OCI-LY3 (cell line): ENCODE measurements at regions not wholly inside any gene's neighbourhood (a gene's known extent, or its start where the extent isn't known, plus 50 kb on each side); places are given as distances from the start of the nearest gene placed in this dataset.

ENCODE experiments used
- H2AFZ ChIP-seq: fragments of 200-600, 300-600 bp; shearing (Covaris generic); 2 replicates; pipeline ENCODE4 v1.6.0; 2014; ENCODE audit warnings: antibody characterized with exemption, low read depth, low read length
- H3K27ac ChIP-seq: fragments of 200-600, 300-600 bp; sonication (generic); 2 replicates; pipeline ENCODE4 v1.5.1; 2014; ENCODE audit warnings: mild to moderate bottlenecking, low read length, moderate library complexity, mixed read lengths
- H3K27me3 ChIP-seq: fragments of 200-600, 300-600 bp; sonication (generic); 2 replicates; pipeline ENCODE4 v1.6.1; 2014; ENCODE audit warnings: low read depth, low read length, mixed read lengths
- H3K36me3 ChIP-seq: fragments of 200-600, 300-600 bp; sonication (generic); replicated peaks from 2 replicates; pipeline ENCODE3; 2014; ENCODE audit warnings: low read depth, low read length, mixed read lengths
- H3K4me1 ChIP-seq: fragments of 300-600, 200-600 bp; sonication (generic); 2 replicates; pipeline ENCODE4 v1.6.1; 2014; ENCODE audit warnings: low read length, mixed read lengths
- H3K4me2 ChIP-seq: fragments of 200-600, 300-600 bp; sonication (generic); 2 replicates; pipeline ENCODE4 v1.6.1; 2014; ENCODE audit warnings: low read length, mixed read lengths
- H3K4me3 ChIP-seq: fragments of 300-600, 200-600 bp; sonication (generic); 2 replicates; pipeline ENCODE4 v1.5.1; 2014; ENCODE audit warnings: antibody characterized with exemption, mild to moderate bottlenecking, low read length, moderate library complexity
- H3K79me2 ChIP-seq: fragments of 300-600, 200-600 bp; shearing (Covaris generic); 2 replicates; pipeline ENCODE4 v1.6.1; 2014; ENCODE audit warnings: mild to moderate bottlenecking, low read length, mixed read lengths
- H3K9ac ChIP-seq: fragments of 300-600, 200-600 bp; shearing (Covaris generic); 2 replicates; pipeline ENCODE4 v1.6.0; 2014; ENCODE audit warnings: mild to moderate bottlenecking, low read length, moderate library complexity
- H3K9me3 ChIP-seq: fragments of 200-600, 300-600 bp; shearing (Covaris generic); 2 replicates; pipeline ENCODE4 v1.6.1; 2014; ENCODE audit warnings: low read length, mixed read lengths; ENCODE audit not compliant: insufficient read depth
- H4K20me1 ChIP-seq: fragments of 200-600, 300-600 bp; sonication (generic); 2 replicates; pipeline ENCODE4 v1.6.1; 2016; ENCODE audit warnings: low read length, mixed read lengths; ENCODE audit not compliant: insufficient read depth
- CTCF ChIP-seq: fragments of 200-600, 300-600 bp; sonication (generic); IDR thresholded peaks from 2 replicates; pipeline ENCODE4 v1.5.1; 2014; ENCODE audit warnings: antibody characterized with exemption, low read length, low read depth
- EZH2phosphoT487 ChIP-seq: fragments of 200-600 bp; shearing (Covaris generic); IDR thresholded peaks from 2 replicates; pipeline ENCODE4 v1.6.1; 2018; ENCODE audit warnings: antibody characterized with exemption, mixed run types, low read depth

DNA sequence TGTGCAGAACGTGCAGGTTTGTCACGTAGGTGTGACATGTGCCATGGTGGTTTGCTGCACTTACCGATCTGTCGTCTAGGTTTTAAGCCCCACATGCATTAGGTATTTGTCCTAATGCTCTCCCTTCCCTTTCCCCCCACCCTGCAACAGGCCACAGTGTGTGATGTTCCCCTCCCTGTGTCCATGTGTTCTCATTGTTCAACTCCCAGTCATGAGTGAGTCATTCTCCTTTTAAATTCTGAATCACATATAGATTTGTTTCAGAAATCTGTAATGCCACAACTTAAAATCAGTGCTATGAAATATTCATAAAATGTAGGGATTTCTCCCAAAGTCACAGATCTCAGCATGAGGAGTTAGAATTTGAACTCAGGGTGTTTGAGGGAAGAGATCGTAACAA lies 552.5 kb upstream of the MBL2 start:
- no peak for TF ChIP-seq EZH2phosphoT487
- no peak for TF ChIP-seq CTCF

GRCh38 chr10:53315709-53316108 lies 543.1 kb upstream of the MBL2 start:
- Histone ChIP-seq H3K9ac (no peak overlapping the region), H3K4me2 (no peak overlapping the region), H3K4me1 (no peaks in the 10 kb centered on the region), H2AFZ (no peak overlapping the region), H3K79me2 (no peaks in the 10 kb centered on the region), H3K36me3 (no peaks in the 10 kb centered on the region), H3K27me3 (no peaks in the 10 kb centered on the region), H3K9me3 (no peaks in the 10 kb centered on the region), H3K4me3 (no peak overlapping the region), H4K20me1 (no peaks in the 10 kb centered on the region), H3K27ac (no peak overlapping the region)
- no peak for TF ChIP-seq EZH2phosphoT487
- TF ChIP-seq CTCF: peak; percentile 26

More for the DNA sequence above, 552.5 kb upstream of the MBL2 start:
- Histone ChIP-seq H3K27ac (no peak overlapping the region), H2AFZ (no peak overlapping the region), H4K20me1 (no peaks in the 10 kb centered on the region), H3K4me2 (no peak overlapping the region), H3K9me3 (no peaks in the 10 kb centered on the region), H3K4me1 (peaks cover 11% of the 10 kb centered on the region), H3K36me3 (no peaks in the 10 kb centered on the region), H3K79me2 (no peaks in the 10 kb centered on the region), H3K27me3 (no peaks in the 10 kb centered on the region), H3K9ac (no peak overlapping the region), H3K4me3 (no peak overlapping the region)

DNA sequence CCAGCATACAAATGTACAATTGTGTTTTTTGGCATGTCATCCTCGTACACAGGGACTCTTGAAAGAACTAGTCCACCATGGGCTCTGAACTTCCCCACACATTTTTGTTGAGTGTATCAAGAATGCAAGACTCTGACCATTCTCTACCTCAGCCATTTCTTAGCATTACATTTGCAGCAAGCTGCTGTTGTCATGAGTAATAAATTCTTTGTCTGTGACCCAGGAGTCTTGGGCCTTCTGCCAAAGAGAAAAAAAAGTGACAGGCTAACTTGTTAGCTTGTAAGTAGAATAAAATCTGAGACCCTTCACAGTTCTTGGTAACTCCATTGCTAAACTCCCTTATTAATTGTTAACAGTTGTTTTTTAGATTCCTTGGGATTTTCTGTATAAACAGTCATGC lies 542.3 kb upstream of the MBL2 start:
- no peak overlapping the region for H3K9ac ChIP-seq
- no peak overlapping the region for H3K27ac ChIP-seq
- H3K9me3 ChIP-seq: no peaks in the 10 kb centered on the region
- no peaks in the 10 kb centered on the region for H4K20me1 ChIP-seq
- no peaks in the 10 kb centered on the region for H3K27me3 ChIP-seq
- no peaks in the 10 kb centered on the region for H3K79me2 ChIP-seq
- no peak for TF ChIP-seq EZH2phosphoT487
- TF ChIP-seq CTCF: no peak
- H2AFZ ChIP-seq: 0 out of 2 replicates have a peak overlapping the region, but pooled peaks have one; percentile 7
- H3K4me1 ChIP-seq: no peaks in the 10 kb centered on the region
- no peaks in the 10 kb centered on the region for H3K36me3 ChIP-seq
- H3K4me3 ChIP-seq: no peak overlapping the region
- H3K4me2 ChIP-seq: no peak overlapping the region

DNA sequence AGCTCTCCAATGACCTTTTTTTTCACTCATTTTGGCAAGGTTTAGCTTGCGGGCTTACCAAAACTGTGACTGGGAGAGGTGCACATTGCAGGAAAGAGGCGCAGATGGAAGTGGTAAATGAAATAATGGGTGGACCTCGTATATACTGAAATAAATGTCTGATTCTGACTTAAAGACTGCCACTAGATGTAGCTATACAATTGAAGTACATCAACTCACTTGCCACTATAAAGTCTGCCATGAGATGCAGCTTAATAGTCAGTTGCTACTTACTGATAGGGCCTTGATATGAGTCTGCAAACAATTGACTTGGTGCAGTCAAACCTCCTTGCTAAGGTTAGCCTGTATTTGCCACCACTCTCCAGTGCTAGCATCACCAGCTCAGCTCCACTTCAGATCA lies 525.9 kb upstream of the MBL2 start:
- no peaks in the 10 kb centered on the region for H3K27me3 ChIP-seq
- no peaks in the 10 kb centered on the region for H4K20me1 ChIP-seq
- TF ChIP-seq CTCF (peak; percentile 10; the same call in 1 of the 2 replicates), EZH2phosphoT487 (no peak)
- no peaks in the 10 kb centered on the region for H3K4me1 ChIP-seq
- no peaks in the 10 kb centered on the region for H3K79me2 ChIP-seq
- H3K4me2 ChIP-seq: 0 out of 2 replicates have a peak overlapping the region, but pooled peaks have one; percentile 7
- H3K27ac ChIP-seq: no peak overlapping the region
- H2AFZ ChIP-seq: no peak overlapping the region
- no peak overlapping the region for H3K9ac ChIP-seq
- no peaks in the 10 kb centered on the region for H3K36me3 ChIP-seq
- H3K4me3 ChIP-seq: no peak overlapping the region
- no peaks in the 10 kb centered on the region for H3K9me3 ChIP-seq
